ENCODE measurements at regions not wholly inside any gene's neighbourhood (a gene's known extent, or its start where the extent isn't known, plus 50 kb on each side); places are given as distances from the start of the nearest gene placed in this dataset.
"Not testable (repeated sequence)": the region's sequence is repeated elsewhere in the genome, so short reads cannot be mapped to it uniquely, and the experiment has no call there.

DNA sequence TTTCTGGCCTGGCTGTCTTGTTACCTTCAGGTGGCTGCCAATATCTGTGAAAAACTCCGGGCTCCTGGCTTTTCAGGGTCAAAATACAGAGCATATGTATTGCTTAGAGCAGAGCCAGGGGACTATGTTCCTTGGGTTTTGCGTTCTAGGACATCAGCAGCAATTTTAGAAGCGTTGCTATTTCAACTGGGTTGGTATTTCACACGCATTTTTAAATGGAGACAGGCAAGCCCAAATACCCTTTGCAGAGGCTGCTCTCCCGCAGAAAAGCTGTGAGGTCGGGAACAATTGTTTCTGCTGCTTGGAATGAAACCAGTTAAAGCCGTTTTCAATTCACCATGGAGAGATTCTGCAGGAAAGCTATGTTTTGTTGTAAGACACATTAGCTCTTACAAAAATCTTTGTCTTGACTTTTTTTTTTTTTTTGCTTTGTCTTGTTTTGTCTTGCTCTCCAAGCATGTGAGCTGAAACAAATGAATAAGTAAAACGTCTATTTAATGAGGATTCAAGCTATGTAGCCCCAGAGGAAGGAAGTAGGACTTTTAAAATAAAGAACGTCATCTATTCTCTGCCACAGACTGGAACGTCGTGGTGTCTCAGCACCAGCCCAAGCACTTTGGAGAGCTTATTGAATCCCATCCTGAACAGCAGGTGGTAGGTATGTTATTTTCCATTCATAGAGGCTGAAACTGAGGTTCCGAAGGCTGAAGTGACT is 181.0 kb upstream of the TBX3 start:
- DNase-seq (ENCODE audit: low read depth in 4 of 4, low spot score in 3 of 4): no peak

DNA sequence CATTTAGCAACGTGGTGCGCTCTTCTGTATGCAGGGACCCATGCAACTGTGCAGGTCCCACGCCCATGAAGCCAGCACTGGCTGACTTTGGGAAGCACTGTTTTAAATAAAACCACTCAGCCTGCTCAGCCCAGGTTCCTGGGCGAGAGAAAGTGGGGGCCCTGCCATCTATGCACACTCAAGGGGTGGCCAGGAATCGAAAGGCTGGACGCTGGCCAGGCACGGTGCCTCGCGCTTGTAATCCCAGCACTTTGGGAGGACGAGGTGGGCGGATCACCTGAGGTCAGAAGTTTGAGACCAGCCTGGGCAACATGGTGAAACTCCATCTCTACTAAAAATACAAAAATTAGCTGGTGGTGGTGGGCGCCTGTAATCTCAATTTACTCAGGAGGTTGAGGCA is 179.9 kb upstream of the TBX3 start:
- DNase-seq (ENCODE audit: low read depth in 4 of 4, low spot score in 3 of 4): no peak

DNA sequence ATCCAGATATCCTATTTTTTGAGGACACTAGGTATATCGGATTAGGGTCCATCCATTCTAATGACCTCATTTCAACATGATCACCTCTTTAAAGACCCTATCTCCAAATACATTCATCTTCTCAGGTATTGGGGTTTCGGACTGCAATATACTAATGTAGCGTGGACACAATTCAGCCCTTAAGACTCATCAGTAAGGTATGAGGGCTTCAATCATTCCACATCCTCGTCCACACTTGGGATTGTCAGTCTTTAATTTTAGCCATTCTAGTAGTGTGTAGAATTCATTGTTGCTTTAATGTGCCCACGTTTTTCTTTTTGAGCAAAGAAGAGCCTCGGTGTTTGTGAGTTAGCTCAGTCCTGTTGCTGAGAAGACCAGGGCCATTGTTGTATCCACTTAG is 177.0 kb upstream of the TBX3 start:
- DNase-seq (ENCODE audit: low read depth in 4 of 4, low spot score in 3 of 4): no peak

DNA sequence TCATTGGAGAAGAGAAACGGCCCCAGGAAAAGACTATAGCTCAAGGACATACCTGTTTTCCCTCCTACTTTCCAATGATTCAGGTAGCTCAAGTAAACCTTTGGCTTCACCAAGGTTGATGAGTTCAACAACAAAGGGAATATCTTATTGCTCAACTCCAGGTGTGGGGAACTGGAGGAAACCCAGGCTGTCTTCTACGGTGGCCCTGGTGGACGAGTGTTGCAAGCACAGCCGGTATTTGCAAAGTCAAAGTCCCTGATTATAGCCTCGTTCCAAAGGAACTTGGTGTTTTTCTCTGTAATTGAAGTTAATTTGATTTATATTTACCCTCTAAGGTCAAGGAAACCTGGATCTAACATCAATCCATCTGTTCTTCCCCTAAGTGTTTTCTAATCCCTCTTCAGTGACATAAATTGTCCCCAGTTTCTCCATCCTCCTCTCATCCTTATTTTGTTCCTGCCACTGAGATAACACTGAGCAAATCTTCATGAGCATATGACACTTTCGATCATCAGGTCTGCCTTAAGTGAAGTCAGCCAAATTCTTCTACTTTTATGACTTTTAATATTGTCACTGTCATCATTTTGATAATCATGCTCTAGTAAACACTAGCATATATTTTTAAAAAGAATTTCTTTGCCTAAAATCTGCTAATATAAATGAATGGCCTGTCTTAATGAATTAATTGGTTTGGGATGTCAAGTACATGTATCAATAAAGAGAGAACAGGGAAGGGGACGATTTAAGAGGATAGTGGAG is 174.6 kb upstream of the TBX3 start:
- DNase-seq (ENCODE audit: low read depth in 4 of 4, low spot score in 3 of 4): no peak

DNA sequence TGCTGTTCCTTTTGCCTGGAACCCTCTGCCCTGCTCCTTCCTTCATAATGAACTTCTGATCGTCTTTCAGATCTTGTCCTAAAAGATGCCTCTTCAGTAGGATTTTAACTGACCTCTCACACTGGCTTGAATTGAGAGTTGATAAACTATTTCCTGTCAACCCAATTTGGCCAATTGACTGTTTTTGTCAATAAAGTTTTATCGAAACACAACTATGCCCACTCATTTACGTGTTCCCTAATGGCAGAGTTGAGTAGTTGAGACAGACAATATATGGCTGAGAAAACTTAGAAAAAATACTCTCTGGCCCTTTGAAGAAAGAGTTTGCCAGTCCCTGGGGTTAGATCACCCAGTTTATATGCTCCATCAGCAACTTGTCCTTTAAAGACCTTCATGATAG is 171.7 kb upstream of the TBX3 start:
- DNase-seq (ENCODE audit: low read depth in 4 of 4, low spot score in 3 of 4): no peak

DNA sequence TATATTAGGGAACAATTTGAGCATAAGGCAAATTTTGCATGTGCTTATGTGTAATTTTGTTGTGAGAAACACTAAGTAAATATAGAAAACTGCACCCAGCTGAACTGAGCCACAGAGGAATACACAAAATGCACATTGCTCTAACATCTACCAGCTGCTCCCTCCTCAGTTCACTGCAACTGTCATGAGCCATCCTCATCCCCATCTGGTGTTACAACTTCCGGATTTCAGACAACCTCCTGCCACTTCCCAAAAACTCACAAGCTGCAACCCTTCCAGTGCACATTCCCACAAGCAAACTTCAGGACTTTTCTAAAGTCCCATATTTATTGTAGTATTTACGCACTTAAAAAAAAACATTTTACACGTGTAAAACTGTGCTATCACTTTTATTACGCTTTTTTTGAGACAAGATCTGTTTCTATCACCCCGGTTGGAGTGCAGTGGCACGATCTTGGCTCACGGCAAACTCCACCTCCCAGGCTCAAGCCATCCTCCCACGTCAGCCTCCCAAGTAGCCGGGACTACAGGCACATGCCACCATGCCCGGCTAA is 169.1 kb upstream of the TBX3 start:
- DNase-seq (ENCODE audit: low read depth in 4 of 4, low spot score in 3 of 4): peak in 3 of 4 donors; percentile 41 to 48 (median 48)

DNA sequence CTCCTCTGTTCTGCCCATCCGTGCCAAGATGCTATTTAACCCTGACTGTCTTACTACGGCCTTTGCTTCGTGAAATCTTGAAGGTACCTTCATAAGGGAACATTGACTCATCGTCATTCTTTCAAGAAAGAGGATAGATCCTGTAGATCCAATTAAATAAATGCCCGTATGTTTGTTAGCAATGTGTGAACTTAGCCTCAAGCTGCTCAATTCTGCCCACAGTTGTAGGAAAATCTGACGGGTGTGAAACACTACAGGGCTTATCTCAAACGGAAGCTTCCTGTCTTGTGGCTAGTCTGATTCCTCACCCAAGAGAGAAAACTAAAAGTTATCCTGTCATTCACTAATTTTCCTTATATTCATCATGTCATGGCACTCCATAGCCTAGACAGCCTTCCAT is 168.0 kb upstream of the TBX3 start:
- no peak for DNase-seq (ENCODE audit: low read depth in 4 of 4, low spot score in 3 of 4)

DNA sequence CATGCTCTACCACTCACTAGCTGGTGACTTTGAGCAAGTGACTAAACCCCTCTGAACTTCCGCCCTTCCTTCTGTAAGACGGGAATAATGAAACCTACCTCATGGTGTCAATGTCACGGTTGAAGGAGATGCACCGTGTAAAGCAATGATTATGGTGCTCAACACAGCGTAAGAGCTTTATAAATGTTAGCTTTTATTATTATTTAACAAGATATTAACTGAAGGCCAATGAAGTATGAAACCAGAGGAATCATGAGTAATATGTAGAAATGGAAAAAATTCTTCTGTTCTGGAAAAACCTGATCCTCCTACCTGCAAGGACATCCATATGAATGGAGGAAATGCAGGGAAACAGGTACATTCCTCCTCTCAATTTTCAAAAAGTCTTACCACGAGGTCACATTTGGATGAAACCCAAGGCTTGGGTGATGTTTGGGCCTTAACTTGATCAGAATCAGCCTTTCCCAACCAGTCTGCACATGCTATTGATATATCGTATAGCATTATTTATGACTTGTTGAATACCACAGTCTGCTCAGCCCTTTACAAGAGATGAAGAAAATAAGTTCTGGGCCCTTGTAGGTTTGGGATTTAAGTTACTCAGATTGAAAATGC is 166.8 kb upstream of the TBX3 start:
- no peak for DNase-seq (ENCODE audit: low read depth in 4 of 4, low spot score in 3 of 4)

DNA sequence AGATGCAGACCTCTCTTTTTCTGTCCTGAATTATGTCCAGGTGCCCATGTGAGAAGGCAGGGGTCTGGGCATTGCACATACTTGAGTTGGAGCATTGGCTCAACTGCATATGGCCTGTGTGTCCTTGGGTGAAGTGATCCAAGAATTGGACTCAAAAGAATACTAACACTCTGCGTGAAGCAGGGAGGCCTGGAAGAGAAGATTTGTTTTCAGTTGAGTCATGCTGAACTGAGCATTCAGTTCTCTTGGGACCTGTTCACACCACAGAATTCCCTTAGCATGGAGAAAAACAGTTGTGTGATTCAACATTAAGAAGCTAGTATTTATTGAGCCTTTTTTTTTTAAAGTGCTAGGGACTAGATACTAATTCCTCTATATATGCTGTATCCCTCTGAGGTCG is 164.7 kb upstream of the TBX3 start:
- DNase-seq (ENCODE audit: low read depth in 4 of 4, low spot score in 3 of 4): no peak

DNA sequence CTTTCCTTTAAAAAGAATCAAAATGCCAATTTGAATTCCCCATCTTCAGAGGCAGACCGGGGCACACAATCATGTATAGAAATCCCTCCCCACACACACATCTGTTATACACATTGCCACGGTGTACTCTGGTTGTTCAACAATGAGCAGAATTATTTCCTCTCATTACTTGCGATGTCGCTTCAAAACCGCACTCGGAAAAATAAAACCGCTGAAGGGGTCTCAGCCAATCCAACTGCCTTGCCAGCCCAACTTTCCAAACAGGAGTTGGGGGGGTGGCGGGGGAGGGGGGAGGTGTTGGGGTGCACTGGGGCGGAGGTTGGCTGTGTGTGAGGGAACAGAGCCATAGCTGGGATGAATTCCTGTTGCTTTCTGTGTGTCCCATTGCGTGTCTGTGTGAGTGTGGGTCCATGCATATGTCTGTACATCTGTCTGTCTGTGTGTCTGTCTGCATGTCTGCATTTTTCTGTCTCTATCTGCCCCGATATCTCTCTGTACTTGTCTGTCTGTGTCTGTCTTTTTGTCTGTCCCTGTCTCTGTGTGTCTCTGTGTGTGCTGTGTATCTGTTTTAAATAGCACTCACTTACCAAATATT is 163.6 kb upstream of the TBX3 start:
- no peak for DNase-seq (ENCODE audit: low read depth in 4 of 4, low spot score in 3 of 4)

DNA sequence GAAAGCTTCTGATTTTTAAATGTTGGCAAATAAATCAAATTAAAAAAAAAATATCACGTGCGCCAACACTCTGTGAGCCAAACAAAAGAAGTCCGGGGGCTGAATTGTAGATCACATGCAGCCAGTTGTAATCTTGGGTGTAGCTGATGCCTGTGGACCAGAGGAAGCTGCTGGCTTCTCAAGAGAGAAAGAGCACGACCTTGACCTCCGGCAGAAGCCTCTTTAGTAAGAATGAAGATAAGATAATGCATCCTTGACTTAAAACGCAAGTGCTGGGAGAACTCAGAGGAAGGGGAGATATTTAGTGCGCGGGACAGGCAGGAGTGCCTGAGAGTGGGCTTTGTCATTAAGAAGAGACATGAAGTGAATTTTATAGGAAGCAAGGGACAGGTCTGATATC is 162.8 kb upstream of the TBX3 start:
- DNase-seq (ENCODE audit: low read depth in 4 of 4, low spot score in 3 of 4): no peak

DNA sequence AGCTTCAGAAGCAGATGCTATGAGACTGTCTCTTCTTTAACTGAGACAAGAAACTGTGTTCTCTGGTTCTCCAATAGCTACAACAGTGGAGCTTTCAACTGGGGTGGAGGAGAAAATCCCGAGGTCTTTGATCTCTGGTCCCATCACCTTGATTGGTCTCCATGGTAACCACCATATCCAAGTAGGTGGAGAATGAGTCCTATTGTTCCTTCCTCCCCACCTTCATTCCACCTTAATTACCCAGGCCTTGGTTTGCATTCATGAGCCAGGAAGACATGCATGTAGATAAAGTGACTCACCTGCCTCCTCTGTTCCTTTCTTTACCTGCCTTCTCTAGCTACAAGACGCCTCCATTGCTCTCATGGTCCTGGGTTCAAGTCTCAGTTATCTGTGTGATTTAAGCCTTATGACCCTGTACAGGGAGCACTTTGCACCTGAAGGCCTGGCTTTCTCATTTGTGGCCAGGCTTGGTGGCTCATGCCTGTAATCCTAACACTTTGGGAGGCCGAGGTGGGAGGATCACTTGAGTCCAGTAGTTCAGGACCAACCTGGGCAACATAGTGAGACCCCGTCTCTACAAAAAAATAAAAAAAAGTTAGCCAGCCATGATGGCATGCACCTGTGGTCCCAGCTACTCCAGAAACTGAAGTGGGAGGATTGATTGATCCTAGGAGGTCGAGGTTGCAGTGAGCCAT is 157.7 kb upstream of the TBX3 start:
- DNase-seq (ENCODE audit: low read depth in 4 of 4, low spot score in 3 of 4): no peak

DNA sequence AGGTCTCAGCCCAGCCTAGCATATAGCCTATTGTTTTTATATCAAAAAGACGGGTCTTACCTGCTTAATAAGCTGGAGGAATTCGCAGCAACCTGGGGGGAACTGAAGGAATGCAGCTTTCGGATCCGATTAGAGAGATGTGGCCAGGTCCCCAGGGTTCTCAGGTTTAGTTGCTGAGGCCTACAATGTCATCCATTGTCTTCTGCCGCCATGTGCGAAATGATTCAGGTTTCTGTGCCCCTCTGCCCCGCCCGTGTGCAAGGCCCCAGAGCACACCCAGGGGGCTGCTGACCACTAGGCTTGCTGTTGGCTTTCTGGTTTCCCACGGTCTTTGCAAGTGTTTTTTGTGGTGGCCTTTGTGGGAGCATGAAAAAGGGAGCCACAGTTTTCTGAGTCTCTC is 154.5 kb upstream of the TBX3 start:
- no peak for DNase-seq (ENCODE audit: low read depth in 4 of 4, low spot score in 3 of 4)

DNA sequence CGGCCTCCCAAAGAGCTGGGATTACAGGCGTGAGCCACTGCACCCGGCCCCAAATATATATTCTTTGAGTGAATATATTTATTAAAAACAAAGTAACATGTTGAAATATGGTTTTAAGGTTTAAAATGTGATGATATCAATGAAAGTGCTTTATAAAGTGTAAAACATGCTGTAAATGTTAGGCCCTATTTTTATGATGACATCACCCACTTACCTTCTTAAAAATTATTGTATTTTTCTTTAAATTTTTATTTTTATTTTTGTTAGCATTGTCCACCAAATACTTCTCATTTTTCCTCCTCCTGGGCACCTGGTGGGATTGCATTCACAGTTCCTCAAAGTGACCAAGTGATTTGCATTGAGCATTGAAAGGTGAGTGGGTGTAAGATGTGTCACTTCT is 152.6 kb upstream of the TBX3 start:
- no peak for DNase-seq (ENCODE audit: low read depth in 4 of 4, low spot score in 3 of 4)

DNA sequence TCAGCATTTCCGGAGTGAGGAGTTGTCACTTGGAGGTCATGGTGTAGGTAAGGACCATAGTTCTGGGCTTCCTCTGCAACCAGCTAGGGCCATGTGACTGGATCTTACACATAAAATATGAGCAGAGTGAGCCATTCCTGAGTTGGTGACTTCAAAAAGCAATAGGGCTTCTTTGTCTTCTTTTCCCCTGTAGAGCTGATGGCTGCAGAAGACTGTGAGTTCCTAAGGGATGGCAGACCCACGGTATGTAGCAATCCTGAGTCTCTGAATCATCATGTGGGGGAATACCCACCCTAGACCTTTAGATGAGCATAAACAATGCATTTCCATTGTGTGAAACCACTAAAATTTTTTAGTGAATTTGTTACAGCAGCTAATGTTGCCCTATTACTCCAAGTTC is 151.1 kb upstream of the TBX3 start:
- DNase-seq (ENCODE audit: low read depth in 4 of 4, low spot score in 3 of 4): no peak

DNA sequence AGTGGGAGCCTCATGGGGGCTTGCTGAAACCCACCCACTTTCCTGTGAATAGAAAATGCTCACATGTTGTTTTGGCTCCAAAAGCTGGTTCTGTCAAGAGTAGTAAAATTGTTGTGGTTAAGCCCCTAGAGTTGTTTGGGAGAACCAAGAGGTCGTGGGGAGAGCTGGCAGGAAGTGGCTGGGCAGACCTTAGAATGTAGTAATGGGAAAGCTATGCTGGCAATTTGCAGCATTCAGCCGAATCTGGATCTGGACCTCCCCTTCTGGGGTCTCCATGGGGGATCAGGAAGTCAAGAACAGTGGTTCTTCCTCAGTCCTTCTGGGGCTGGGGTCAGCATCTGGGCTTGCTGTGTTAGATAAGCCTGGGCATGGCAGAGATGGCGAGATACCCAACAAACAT is 150.6 kb upstream of the TBX3 start:
- DNase-seq (ENCODE audit: low read depth in 4 of 4, low spot score in 3 of 4): no peak

DNA sequence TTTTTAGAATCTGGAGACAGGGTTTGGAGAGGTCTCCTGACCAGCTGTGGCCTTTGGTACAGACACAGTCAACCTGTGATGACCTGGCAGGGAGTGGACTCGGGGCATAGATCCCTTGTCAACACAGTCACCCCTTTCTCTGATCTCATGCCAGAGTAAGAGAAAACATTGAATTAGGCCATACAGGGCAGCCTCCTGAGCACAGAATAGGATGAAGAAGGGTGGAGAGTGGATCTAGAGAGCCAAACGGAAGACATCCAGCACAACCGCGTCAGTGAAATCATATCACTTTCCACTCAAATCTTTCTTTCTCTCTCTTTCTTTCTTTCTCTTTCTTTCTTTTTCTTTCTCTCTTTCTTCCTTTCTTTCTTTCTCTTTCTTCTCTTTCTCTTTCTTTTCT is 145.9 kb upstream of the TBX3 start:
- DNase-seq (ENCODE audit: low read depth in 4 of 4, low spot score in 3 of 4): no peak

DNA sequence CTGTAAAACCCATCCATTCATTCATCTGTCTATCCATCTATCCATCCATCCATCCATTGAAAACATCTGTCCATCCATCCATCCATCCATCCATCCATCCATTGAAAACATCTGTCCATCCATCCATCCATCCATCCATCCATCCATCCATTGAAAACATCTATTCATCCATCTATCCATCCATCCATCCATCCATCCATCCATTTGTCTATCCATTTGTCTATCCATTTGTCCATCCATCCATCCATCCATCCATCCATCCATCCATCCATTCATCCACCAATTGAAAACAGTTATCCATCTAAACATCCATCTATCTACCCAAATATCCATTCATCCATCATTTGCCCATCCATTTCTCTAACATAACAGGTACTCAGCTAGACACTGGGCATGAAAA is 145.3 kb upstream of the TBX3 start:
- not testable (repeated sequence) for DNase-seq (ENCODE audit: low read depth in 4 of 4, low spot score in 3 of 4)

DNA sequence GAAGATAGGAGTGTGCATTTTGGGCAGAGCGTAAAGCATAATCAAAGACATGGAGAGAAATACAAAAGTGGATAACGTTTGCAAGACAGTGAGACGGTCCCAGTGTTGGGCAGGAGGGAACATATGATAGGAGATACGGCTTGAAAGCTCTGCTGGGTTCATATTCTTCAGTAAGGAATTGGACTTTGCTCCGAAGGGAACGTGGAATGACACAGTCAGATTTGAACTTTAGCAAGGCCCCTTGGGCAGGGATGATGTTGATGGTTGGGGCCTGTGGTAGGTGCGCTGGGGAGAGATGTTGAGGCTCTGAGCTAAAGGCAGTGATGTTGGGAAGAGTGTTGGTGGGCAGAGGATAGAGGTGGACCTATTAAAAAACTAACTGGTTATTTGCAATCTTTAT is 143.5 kb upstream of the TBX3 start:
- no peak for DNase-seq (ENCODE audit: low read depth in 4 of 4, low spot score in 3 of 4)

DNA sequence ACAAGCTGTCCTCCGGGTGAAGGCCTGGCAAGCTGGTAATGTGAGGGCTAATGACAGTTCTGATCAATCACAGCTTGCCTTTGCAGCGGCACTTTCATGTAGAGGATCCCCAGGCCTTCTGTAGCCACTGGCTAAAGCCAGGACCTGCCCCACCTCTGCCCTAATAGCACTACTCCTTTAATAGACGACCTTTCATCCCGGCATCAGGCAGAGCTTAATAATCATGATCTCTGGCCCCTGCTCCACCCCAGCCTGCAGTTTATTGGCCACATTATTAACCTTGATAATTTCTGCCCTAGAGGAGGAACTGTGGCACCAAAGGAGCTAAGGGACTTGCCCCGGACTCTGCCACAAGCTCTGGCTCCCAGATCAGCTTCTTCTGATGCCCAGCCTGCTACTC is 142.3 kb upstream of the TBX3 start:
- no peak for DNase-seq (ENCODE audit: low read depth in 4 of 4, low spot score in 3 of 4)

DNA sequence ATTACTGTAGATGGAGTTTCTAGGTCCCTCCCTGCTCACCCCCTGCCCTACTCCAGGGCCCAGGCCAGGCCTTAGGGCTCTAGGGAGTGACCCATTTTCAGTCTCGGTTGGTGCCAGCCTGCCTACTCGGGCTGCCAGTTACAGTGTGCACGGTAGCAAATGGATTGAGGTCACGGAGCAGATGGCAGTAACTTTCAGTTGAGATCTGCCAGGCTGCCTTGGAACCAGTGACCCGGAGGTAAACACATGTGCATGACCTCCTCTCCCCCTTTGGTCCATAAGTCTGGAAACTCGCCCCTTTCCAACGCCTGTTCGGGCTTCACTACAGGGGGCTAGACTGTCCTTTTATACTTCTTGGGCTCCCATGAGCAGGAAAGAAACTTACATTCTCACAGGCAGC is 139.7 kb upstream of the TBX3 start:
- DNase-seq (ENCODE audit: low read depth in 4 of 4, low spot score in 3 of 4): no peak
